GM23338 (cell line): ENCODE measurements at regions not wholly inside any gene's neighbourhood (a gene's known extent, or its start where the extent isn't known, plus 50 kb on each side); places are given as distances from the start of the nearest gene placed in this dataset.

ENCODE experiments used
- ATAC-seq: fragments of 200-7000 bp; cut with Tn5 transposase; 3 replicates; pipeline ENCODE4 v1.9.1; 2020
- DNase-seq: peaks from one replicate; pipeline ENCODE4 v3.0.0-alpha.2; 2015; ENCODE audit warnings: low spot score
- H2AFZ ChIP-seq: fragments of 200-600 bp; sonication (generic); 2 replicates; pipeline ENCODE4 v1.8.0; 2016; ENCODE audit warnings: antibody characterized with exemption, mild to moderate bottlenecking, moderate library complexity
- H3F3A ChIP-seq: fragments of 200-600 bp; sonication (generic); replicated peaks from 2 replicates; pipeline ENCODE4 v1.8.0; 2017; ENCODE audit warnings: antibody characterized with exemption, mixed run types, low read depth
- H3K27ac ChIP-seq: fragments of 200-600 bp; sonication (generic); 2 replicates; pipeline ENCODE4 v1.6.1; 2016; ENCODE audit warnings: low read depth
- H3K27me3 ChIP-seq: fragments of 200-600 bp; sonication (generic); 2 replicates; pipeline ENCODE4 v1.8.0; 2016; ENCODE audit warnings: mild to moderate bottlenecking, mixed run types, moderate library complexity; ENCODE audit not compliant: insufficient read depth
- H3K36me3 ChIP-seq: fragments of 200-600 bp; sonication (generic); 2 replicates; pipeline ENCODE4 v1.8.0; 2016; ENCODE audit warnings: mild to moderate bottlenecking; ENCODE audit not compliant: insufficient read depth
- H3K4me1 ChIP-seq: fragments of 200-600 bp; sonication (generic); 2 replicates; pipeline ENCODE4 v1.8.0; 2016; ENCODE audit warnings: mild to moderate bottlenecking, moderate library complexity; ENCODE audit not compliant: insufficient read depth
- H3K4me2 ChIP-seq: fragments of 200-600 bp; sonication (generic); 2 replicates; pipeline ENCODE4 v1.7.1; 2017; ENCODE audit warnings: mixed run types
- H3K4me3 ChIP-seq: fragments of 200-600 bp; sonication (generic); 2 replicates; pipeline ENCODE4 v1.6.1; 2016; ENCODE audit warnings: mixed run types
- H3K79me2 ChIP-seq: fragments of 200-600 bp; sonication (generic); replicated peaks from 2 replicates; pipeline ENCODE4 v1.8.0; 2017; ENCODE audit warnings: mild to moderate bottlenecking; ENCODE audit not compliant: insufficient read depth
- H3K9me2 ChIP-seq: fragments of 200-600 bp; sonication (generic); 2 replicates; pipeline ENCODE4 v1.8.0; 2017; ENCODE audit not compliant: insufficient read depth
- H4K20me1 ChIP-seq: fragments of 200-600 bp; sonication (generic); replicated peaks from 2 replicates; pipeline ENCODE4 v1.8.0; 2017; ENCODE audit warnings: mild to moderate bottlenecking; ENCODE audit not compliant: insufficient read depth
- H3K27ac Mint-ChIP-seq: 2 replicates; pipeline ENCODE4 v1.8.0; 2020; ENCODE audit warnings: inconsistent platforms, mild to moderate bottlenecking, moderate library complexity, mixed read lengths
- H3K27me3 Mint-ChIP-seq: 3 replicates; pipeline ENCODE4 v1.8.0; 2022; ENCODE audit warnings: low read depth, mild to moderate bottlenecking, moderate library complexity, mixed read lengths, inconsistent platforms; ENCODE audit not compliant: insufficient read depth, poor library complexity
- H3K36me3 Mint-ChIP-seq: 3 replicates; pipeline ENCODE4 v1.8.0; 2021; ENCODE audit warnings: low read depth, mild to moderate bottlenecking, inconsistent platforms, moderate library complexity, mixed read lengths
- H3K4me1 Mint-ChIP-seq: 3 replicates; pipeline ENCODE4 v1.8.0; 2020; ENCODE audit warnings: mild to moderate bottlenecking, inconsistent platforms, mixed read lengths
- H3K4me3 Mint-ChIP-seq: 3 replicates; pipeline ENCODE4 v1.8.0; 2021; ENCODE audit warnings: moderate library complexity, mild to moderate bottlenecking, inconsistent platforms, mixed read lengths
- H3K9me3 Mint-ChIP-seq: 3 replicates; pipeline ENCODE4 v1.8.0; 2020; ENCODE audit warnings: moderate library complexity, mild to moderate bottlenecking, inconsistent platforms, mixed read lengths
- EZH2 ChIP-seq: fragments of 200-600 bp; sonication (generic); IDR thresholded peaks from one replicate; pipeline ENCODE4 v1.8.0; 2017; ENCODE audit warnings: antibody characterized with exemption, mild to moderate bottlenecking, low read depth; ENCODE audit not compliant: unreplicated experiment
- EZH2phosphoT487 ChIP-seq: fragments of 200-600 bp; sonication (generic); IDR thresholded peaks from one replicate; pipeline ENCODE4 v1.8.1; 2018; ENCODE audit warnings: antibody characterized with exemption; ENCODE audit not compliant: unreplicated experiment
- JUNB ChIP-seq: IDR thresholded peaks from one replicate; pipeline ENCODE4 v1.6.1; 2016; ENCODE audit warnings: antibody characterized with exemption; ENCODE audit not compliant: unreplicated experiment
- POLR2AphosphoS5 ChIP-seq: IDR thresholded peaks from 2 replicates; pipeline ENCODE4 v1.6.1; 2016; ENCODE audit warnings: antibody characterized with exemption, low read depth
- ZNF331 ChIP-seq: fragments of 250-450 bp; sonication (Bioruptor Pico); IDR thresholded peaks from 2 replicates; pipeline ENCODE4 v1.5.0; 2020; ENCODE audit warnings: low read depth, mild to moderate bottlenecking, moderate library complexity
- TF ChIP-seq, protein P1 (sequence below): IDR thresholded peaks from 2 replicates; pipeline ENCODE4 v1.6.1; 2016; ENCODE audit warnings: antibody characterized with exemption
- TF ChIP-seq, protein P2 (sequence below): fragments of 250-450 bp; sonication (Bioruptor Pico); IDR thresholded peaks from 2 replicates; pipeline ENCODE4 v1.5.0; 2020; ENCODE audit warnings: mild to moderate bottlenecking, moderate library complexity

DNA sequence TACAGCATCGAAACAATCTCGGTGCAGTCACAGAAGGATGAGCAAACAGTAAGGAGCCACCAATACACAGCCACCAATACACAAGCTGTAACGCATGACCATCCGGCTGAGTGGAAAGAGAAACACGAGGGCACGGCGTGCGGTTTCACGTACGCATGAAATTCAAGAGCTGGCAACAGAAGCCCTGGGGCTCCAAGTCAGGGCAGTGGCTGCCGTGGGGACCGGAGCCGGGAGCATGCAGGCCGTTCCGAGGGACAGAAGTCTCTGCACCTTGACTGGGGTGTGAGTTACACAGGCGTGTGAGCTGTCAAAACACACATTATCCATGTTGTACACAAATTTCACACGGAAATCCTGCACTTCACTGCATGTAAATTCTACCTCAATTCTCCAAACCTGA, 50.6 kb upstream of the METRNL start:
- Mint-ChIP-seq H3K27ac (no peak overlapping the region), H3K27me3 (peaks cover 9% of the 10 kb centered on the region), H3K4me1 (peaks cover under 1% of the 10 kb centered on the region; the same call in 1 of the 3 replicates), H3K4me3 (no peak overlapping the region), H3K36me3 (peaks cover 34% of the 10 kb centered on the region), H3K9me3 (peaks cover 17% of the 10 kb centered on the region)
- Histone ChIP-seq H3K4me2 (no peak overlapping the region), H3K9me2 (no peaks in the 10 kb centered on the region), H3F3A (no peaks in the 10 kb centered on the region), H3K36me3 (no peaks in the 10 kb centered on the region), H3K4me3 (no peak overlapping the region), H3K27me3 (no peaks in the 10 kb centered on the region), H3K79me2 (no peaks in the 10 kb centered on the region), H2AFZ (no peak overlapping the region), H3K27ac (no peak overlapping the region), H4K20me1 (no peaks in the 10 kb centered on the region), H3K4me1 (no peaks in the 10 kb centered on the region)
- DNase-seq (no peak), ATAC-seq (no peak)
- TF ChIP-seq JUNB (no peak), EZH2 (no peak), EZH2phosphoT487 (no peak), ZNF331 (CRISPR knock-in tag) (no peak), POLR2AphosphoS5 (no peak)
- TF ChIP-seq, protein P1, sequence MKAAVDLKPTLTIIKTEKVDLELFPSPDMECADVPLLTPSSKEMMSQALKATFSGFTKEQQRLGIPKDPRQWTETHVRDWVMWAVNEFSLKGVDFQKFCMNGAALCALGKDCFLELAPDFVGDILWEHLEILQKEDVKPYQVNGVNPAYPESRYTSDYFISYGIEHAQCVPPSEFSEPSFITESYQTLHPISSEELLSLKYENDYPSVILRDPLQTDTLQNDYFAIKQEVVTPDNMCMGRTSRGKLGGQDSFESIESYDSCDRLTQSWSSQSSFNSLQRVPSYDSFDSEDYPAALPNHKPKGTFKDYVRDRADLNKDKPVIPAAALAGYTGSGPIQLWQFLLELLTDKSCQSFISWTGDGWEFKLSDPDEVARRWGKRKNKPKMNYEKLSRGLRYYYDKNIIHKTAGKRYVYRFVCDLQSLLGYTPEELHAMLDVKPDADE = no peak
- TF ChIP-seq, protein P2, sequence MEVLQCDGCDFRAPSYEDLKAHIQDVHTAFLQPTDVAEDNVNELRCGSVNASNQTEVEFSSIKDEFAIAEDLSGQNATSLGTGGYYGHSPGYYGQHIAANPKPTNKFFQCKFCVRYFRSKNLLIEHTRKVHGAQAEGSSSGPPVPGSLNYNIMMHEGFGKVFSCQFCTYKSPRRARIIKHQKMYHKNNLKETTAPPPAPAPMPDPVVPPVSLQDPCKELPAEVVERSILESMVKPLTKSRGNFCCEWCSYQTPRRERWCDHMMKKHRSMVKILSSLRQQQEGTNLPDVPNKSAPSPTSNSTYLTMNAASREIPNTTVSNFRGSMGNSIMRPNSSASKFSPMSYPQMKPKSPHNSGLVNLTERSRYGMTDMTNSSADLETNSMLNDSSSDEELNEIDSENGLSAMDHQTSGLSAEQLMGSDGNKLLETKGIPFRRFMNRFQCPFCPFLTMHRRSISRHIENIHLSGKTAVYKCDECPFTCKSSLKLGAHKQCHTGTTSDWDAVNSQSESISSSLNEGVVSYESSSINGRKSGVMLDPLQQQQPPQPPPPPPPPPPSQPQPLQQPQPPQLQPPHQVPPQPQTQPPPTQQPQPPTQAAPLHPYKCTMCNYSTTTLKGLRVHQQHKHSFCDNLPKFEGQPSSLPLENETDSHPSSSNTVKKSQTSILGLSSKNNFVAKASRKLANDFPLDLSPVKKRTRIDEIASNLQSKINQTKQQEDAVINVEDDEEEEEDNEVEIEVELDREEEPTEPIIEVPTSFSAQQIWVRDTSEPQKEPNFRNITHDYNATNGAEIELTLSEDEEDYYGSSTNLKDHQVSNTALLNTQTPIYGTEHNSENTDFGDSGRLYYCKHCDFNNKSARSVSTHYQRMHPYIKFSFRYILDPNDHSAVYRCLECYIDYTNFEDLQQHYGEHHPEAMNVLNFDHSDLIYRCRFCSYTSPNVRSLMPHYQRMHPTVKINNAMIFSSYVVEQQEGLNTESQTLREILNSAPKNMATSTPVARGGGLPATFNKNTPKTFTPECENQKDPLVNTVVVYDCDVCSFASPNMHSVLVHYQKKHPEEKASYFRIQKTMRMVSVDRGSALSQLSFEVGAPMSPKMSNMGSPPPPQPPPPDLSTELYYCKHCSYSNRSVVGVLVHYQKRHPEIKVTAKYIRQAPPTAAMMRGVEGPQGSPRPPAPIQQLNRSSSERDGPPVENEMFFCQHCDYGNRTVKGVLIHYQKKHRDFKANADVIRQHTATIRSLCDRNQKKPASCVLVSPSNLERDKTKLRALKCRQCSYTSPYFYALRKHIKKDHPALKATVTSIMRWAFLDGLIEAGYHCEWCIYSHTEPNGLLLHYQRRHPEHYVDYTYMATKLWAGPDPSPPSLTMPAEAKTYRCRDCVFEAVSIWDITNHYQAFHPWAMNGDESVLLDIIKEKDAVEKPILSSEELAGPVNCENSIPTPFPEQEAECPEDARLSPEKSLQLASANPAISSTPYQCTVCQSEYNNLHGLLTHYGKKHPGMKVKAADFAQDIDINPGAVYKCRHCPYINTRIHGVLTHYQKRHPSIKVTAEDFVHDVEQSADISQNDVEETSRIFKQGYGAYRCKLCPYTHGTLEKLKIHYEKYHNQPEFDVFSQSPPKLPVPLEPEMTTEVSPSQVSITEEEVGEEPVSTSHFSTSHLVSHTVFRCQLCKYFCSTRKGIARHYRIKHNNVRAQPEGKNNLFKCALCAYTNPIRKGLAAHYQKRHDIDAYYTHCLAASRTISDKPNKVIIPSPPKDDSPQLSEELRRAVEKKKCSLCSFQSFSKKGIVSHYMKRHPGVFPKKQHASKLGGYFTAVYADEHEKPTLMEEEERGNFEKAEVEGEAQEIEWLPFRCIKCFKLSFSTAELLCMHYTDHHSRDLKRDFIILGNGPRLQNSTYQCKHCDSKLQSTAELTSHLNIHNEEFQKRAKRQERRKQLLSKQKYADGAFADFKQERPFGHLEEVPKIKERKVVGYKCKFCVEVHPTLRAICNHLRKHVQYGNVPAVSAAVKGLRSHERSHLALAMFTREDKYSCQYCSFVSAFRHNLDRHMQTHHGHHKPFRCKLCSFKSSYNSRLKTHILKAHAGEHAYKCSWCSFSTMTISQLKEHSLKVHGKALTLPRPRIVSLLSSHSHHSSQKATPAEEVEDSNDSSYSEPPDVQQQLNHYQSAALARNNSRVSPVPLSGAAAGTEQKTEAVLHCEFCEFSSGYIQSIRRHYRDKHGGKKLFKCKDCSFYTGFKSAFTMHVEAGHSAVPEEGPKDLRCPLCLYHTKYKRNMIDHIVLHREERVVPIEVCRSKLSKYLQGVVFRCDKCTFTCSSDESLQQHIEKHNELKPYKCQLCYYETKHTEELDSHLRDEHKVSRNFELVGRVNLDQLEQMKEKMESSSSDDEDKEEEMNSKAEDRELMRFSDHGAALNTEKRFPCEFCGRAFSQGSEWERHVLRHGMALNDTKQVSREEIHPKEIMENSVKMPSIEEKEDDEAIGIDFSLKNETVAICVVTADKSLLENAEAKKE (CRISPR knock-in tag) = no peak
